Adrenal gland (tissue), 9 donors: ENCODE measurements at regions not wholly inside any gene's neighbourhood (a gene's known extent, or its start where the extent isn't known, plus 50 kb on each side); places are given as distances from the start of the nearest gene placed in this dataset.

Source experiments
- DNase-seq, 7 donors: peaks; one replicate each; pipeline ENCODE4 v3.0.0-alpha.2; 2019 to 2020
- H3K27ac ChIP-seq, 5 donors: fragments of 200-600 bp; sonication (generic) in 4 of 5; 1 replicate in 3 of 5; 2 replicates in 2 of 5; pipeline versions ENCODE4 v1.5.1 to v1.8.0; 2016 to 2020; ENCODE audit warnings: mild to moderate bottlenecking in 1 of 5
- H3K27me3 ChIP-seq: fragments of 200-600 bp; 2 replicates; pipeline ENCODE4 v1.8.0; 2021
- H3K36me3 ChIP-seq, 2 donors: fragments of 200-600 bp; replicated peaks in 1 of 2; 1 replicate in 1 of 2; 2 replicates in 1 of 2; pipeline versions ENCODE4 v1.5.1 to v1.8.0; 2018 to 2022
- H3K4me1 ChIP-seq, 2 donors: fragments of 200-600 bp; replicated peaks in 1 of 2; 1 replicate in 1 of 2; 2 replicates in 1 of 2; pipeline versions ENCODE4 v1.5.1 to v1.8.0; 2018 to 2021
- H3K4me3 ChIP-seq, 4 donors: fragments of 200-600 bp; sonication (generic) in 3 of 4; one replicate each; pipeline ENCODE4 v1.5.1; 2016 to 2018
- H3K9me3 ChIP-seq, 3 donors: fragments of 200-600 bp; sonication (generic) in 1 of 3; replicated peaks in 1 of 3; 1 replicate in 2 of 3; 2 replicates in 1 of 3; pipeline versions ENCODE4 v1.5.1 to v1.8.0; 2016 to 2021
- CTCF ChIP-seq, 6 experiments: fragments of 450-650 bp in 4 of 6; fragments of 200-600 bp in 2 of 6; sonication (generic) in 1 of 6; IDR thresholded peaks; 1 replicate in 5 of 6; 2 replicates in 1 of 6; pipeline versions ENCODE4 v1.5.1 to v1.8.0; 2016 to 2021; ENCODE audit warnings: antibody characterized with exemption in 6 of 6, mild to moderate bottlenecking in 2 of 6, moderate library complexity in 1 of 6
- POLR2A ChIP-seq, 2 donors: fragments of 450-650 bp; IDR thresholded peaks; one replicate each; pipeline ENCODE4 v1.6.1; 2017; ENCODE audit warnings: antibody characterized with exemption in 2 of 2, mild to moderate bottlenecking in 2 of 2, moderate library complexity in 1 of 2
- WGBS, 4 donors: extraction: QIAGEN DNeasy Blood & Tissue Kit in 2 of 4; methylation state at CpG; one replicate each; pipeline versions ENCODE4 v1.1.5 to v1.1.7; 2013 to 2017; 5-methylcytosine and 5-hydroxymethylcytosine counted together
- intact Hi-C, 2 donors: fragments of 100-400 bp; cut with DNase I; formaldehyde crosslinking; loops; one replicate each; pipeline versions ENCODE4 v1.14.1 to v1.15.0; 2022 to 2023
- donor health status: healthy with polysubstance abuse.
- donor health status: Bipolar disorder and iron deficiency.
- donor health status: DM: yes; HTN: yes; CAD: no.
- donor health status: DM: no; HTN: no; CAD: no.
- donor health status: DM: no; HTN: no; CAD: no.

- TF ChIP-seq CTCF (IDR thresholded peaks at IDR 0.05) (no peak), POLR2A (IDR thresholded peaks at IDR 0.05) (no peak)
- DNase-seq, result no peak
- no peaks in the 10 kb centered on the region for H3K9me3 ChIP-seq
- H3K27ac ChIP-seq, result no peak overlapping the region
- 87 to 95% (median 93%) methylated on average over 2 of the region's 2 CpGs for WGBS, 4 donors
- H3K27me3 ChIP-seq, result no peaks in the 10 kb centered on the region
- no peak overlapping the region for H3K4me3 ChIP-seq
- H3K4me1 ChIP-seq, result no peaks in the 10 kb centered on the region
- intact Hi-C loops, result loop anchor here (10.0 kb wide), 2 partner anchors 423 to 433 kb away; partner anchors contain the start of gene GJA1 (in 1 of the 2)
- no peaks in the 10 kb centered on the region for H3K36me3 ChIP-seq
Observed at GRCh38 chr6:121857551-121857950, 422.1 kb downstream of the GJA1 start.

DNA sequence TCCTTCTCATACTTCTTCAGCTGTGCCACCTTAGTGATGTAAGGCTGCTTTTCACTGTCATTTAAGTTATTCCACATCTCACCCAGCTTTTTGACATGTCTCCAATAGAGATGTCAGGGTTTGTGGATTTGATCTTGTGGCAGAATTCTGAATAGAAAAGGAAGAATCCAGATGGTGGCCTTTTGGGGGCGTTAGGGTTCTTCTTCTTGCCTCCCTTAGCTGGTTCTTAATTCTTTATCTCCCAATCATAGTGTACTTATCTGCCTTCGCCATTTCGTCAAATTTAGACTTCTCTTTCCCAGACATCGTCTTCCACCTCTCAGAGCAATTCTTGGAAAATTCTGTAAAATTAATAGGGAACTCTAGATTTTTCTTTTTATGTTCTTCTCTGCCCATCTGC is 422.9 kb downstream of the GJA1 start:
- H3K9me3 ChIP-seq, result no peaks in the 10 kb centered on the region
- H3K36me3 ChIP-seq, result no peaks in the 10 kb centered on the region
- H3K4me1 ChIP-seq, result no peaks in the 10 kb centered on the region
- no peak overlapping the region for H3K27ac ChIP-seq
- intact Hi-C loops, result loop anchor here (10.0 kb wide), 2 partner anchors 424 to 434 kb away; partner anchors contain the start of gene GJA1 (in 1 of the 2)
- TF ChIP-seq CTCF (IDR thresholded peaks at IDR 0.05), result no peak
- no peak for TF ChIP-seq POLR2A (IDR thresholded peaks at IDR 0.05)
- 90 to 95% (median 90%) methylated on average over 4 of the region's 4 CpGs for WGBS, 4 donors
- no peaks in the 10 kb centered on the region for H3K27me3 ChIP-seq
- no peak overlapping the region for H3K4me3 ChIP-seq
- no peak for DNase-seq

DNA sequence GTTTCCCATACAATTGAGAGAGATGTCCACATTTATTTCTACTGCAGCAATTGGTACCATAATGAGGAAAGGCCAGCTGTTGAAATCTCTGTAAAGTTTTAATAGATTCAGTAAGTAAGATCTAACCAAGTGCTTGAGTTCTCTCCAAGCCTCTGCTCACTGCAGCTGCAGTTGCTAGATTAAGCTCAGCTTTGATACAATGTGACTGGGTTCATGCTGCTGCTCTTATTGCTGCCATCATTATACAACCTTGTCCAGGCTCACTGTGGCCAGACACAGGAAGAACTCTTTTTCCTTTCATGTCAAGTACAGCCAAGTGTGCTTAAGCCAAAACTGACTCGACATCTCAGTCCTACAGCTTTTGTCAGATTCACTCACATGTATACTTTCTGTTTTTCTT is 423.5 kb downstream of the GJA1 start:
- Histone ChIP-seq H3K27ac (no peak overlapping the region), H3K27me3 (no peaks in the 10 kb centered on the region), H3K4me1 (no peaks in the 10 kb centered on the region), H3K9me3 (no peaks in the 10 kb centered on the region), H3K4me3 (no peak overlapping the region), H3K36me3 (no peaks in the 10 kb centered on the region)
- no peak for DNase-seq
- TF ChIP-seq POLR2A (IDR thresholded peaks at IDR 0.05) (no peak), CTCF (IDR thresholded peaks at IDR 0.05) (no peak)
- intact Hi-C loops, result loop anchor here (10.0 kb wide), 2 partner anchors 424 to 434 kb away; partner anchors contain the start of gene GJA1 (in 1 of the 2)
- WGBS, 4 donors, result 71 to 79% (median 78%) methylated on average over 1 of the region's 1 CpG

- intact Hi-C loops, result no loop called here
- no peaks in the 10 kb centered on the region for H3K9me3 ChIP-seq
- WGBS, 4 donors, result 53 to 87% (median 61%) methylated on average over 1 of the region's 1 CpG
- H3K4me1 ChIP-seq, result no peaks in the 10 kb centered on the region
- H3K36me3 ChIP-seq, result no peaks in the 10 kb centered on the region
- TF ChIP-seq POLR2A (IDR thresholded peaks at IDR 0.05) (no peak), CTCF (IDR thresholded peaks at IDR 0.05) (no peak)
- no peak for DNase-seq
- H3K27ac ChIP-seq, result no peak overlapping the region
- H3K4me3 ChIP-seq, result no peak overlapping the region
- no peaks in the 10 kb centered on the region for H3K27me3 ChIP-seq
Observed at GRCh38 chr6:121865811-121866210, 430.4 kb downstream of the GJA1 start.
